Cardiac fibroblast (primary cell): ENCODE measurements at regions not wholly inside any gene's neighbourhood (a gene's known extent, or its start where the extent isn't known, plus 50 kb on each side); places are given as distances from the start of the nearest gene placed in this dataset.

Experiments
- DNase-seq, 2 donors: peaks; one replicate each; pipeline versions ENCODE4 v3.0.0 to v3.0.0-alpha.2; 2010; ENCODE audit warnings: low read depth in 2 of 2
- H3K4me3 ChIP-seq, 2 donors: replicated peaks in 1 of 2; 1 replicate in 1 of 2; 2 replicates in 1 of 2; pipeline ENCODE4 v1.5.1; 2011; ENCODE audit warnings: low read depth in 2 of 2, low read length in 2 of 2, mild to moderate bottlenecking in 2 of 2, moderate library complexity in 1 of 2
- CTCF ChIP-seq: IDR thresholded peaks from one replicate; pipeline ENCODE4 v1.5.1; 2011; ENCODE audit warnings: low read depth, mild to moderate bottlenecking, low read length, inconsistent platforms

GRCh38 chr5:28544501-28544900 is 1506.1 kb upstream of the CDH9 start:
- TF ChIP-seq CTCF: no peak
- H3K4me3 ChIP-seq: no peak overlapping the region
- no peak for DNase-seq

- DNase-seq: no peak
- H3K4me3 ChIP-seq: no peak overlapping the region
- TF ChIP-seq CTCF: no peak
These were observed 1505.2 kb upstream of the CDH9 start for GRCh38 chr5:28543473-28544098.

GRCh38 chr5:28542987-28543386 is 1504.6 kb upstream of the CDH9 start:
- TF ChIP-seq CTCF: no peak
- no peak overlapping the region for H3K4me3 ChIP-seq
- peak; percentile 64 to 72 for DNase-seq

GRCh38 chr5:28523888-28524635 is 1485.7 kb upstream of the CDH9 start:
- TF ChIP-seq CTCF: no peak
- DNase-seq: peak; percentile 86 to 90
- H3K4me3 ChIP-seq: no peak overlapping the region

- TF ChIP-seq CTCF: no peak
- H3K4me3 ChIP-seq: no peak overlapping the region
- DNase-seq: no peak
These were observed 1485.0 kb upstream of the CDH9 start for GRCh38 chr5:28523416-28523815.

GRCh38 chr5:28517691-28518090 is 1479.3 kb upstream of the CDH9 start:
- peak in 1 of 2 donors; percentile 5 for DNase-seq
- H3K4me3 ChIP-seq: no peak overlapping the region

More at GRCh38 chr5:28517691-28518090, 1479.3 kb upstream of the CDH9 start:
- no peak for TF ChIP-seq CTCF
